Mesendoderm (in vitro differentiated cells): ENCODE measurements at regions not wholly inside any gene's neighbourhood (a gene's known extent, or its start where the extent isn't known, plus 50 kb on each side); places are given as distances from the start of the nearest gene placed in this dataset.
"Not testable (repeated sequence)": the region's sequence is repeated elsewhere in the genome, so short reads cannot be mapped to it uniquely, and the experiment has no call there.

Source experiments
- DNase-seq: peaks from one replicate; pipeline ENCODE4 v3.0.0; 2013
- H2AK5ac ChIP-seq: 2 replicates; pipeline ENCODE4 v1.6.1; 2013; ENCODE audit warnings: low read length, inconsistent platforms
- H2BK120ac ChIP-seq: 2 replicates; pipeline ENCODE4 v1.6.1; 2013; ENCODE audit warnings: low read depth, mild to moderate bottlenecking, low read length, moderate library complexity, mixed read lengths
- H2BK15ac ChIP-seq: replicated peaks from 2 replicates; pipeline ENCODE4 v1.6.1; 2013; ENCODE audit warnings: low read depth, mild to moderate bottlenecking, moderate library complexity
- H2BK5ac ChIP-seq: 2 replicates; pipeline ENCODE4 v1.6.1; 2013; ENCODE audit warnings: low read length, inconsistent platforms
- H3K18ac ChIP-seq: 2 replicates; pipeline ENCODE4 v1.6.1; 2013; ENCODE audit warnings: mild to moderate bottlenecking, low read length, mixed read lengths
- H3K23ac ChIP-seq: one replicate; pipeline ENCODE4 v1.6.1; 2013; ENCODE audit warnings: low read length
- H3K27ac ChIP-seq: 2 replicates; pipeline ENCODE4 v1.5.1; 2013; ENCODE audit warnings: low read depth, mild to moderate bottlenecking, inconsistent platforms, low read length, moderate library complexity
- H3K27me3 ChIP-seq: 2 replicates; pipeline ENCODE4 v1.6.1; 2013; ENCODE audit warnings: low read length, control low read depth, mild to moderate bottlenecking, inconsistent platforms; ENCODE audit not compliant: insufficient read depth, poor library complexity
- H3K36me3 ChIP-seq: 2 replicates; pipeline ENCODE4 v1.6.1; 2013; ENCODE audit warnings: low read length, inconsistent platforms; ENCODE audit not compliant: control insufficient read depth, insufficient read depth
- H3K4ac ChIP-seq: one replicate; pipeline ENCODE4 v1.6.1; 2013; ENCODE audit warnings: low read depth, mild to moderate bottlenecking, low read length, moderate library complexity
- H3K4me1 ChIP-seq: 2 replicates; pipeline ENCODE4 v1.6.1; 2013; ENCODE audit warnings: low read depth, low read length, inconsistent platforms; ENCODE audit not compliant: control insufficient read depth
- H3K4me2 ChIP-seq: 2 replicates; pipeline ENCODE4 v1.6.1; 2013; ENCODE audit warnings: low read length
- H3K4me3 ChIP-seq: 2 replicates; pipeline ENCODE4 v1.5.1; 2013; ENCODE audit warnings: mild to moderate bottlenecking, low read length
- H3K56ac ChIP-seq: one replicate; pipeline ENCODE4 v1.6.1; 2013; ENCODE audit warnings: low read length
- H3K79me1 ChIP-seq: 2 replicates; pipeline ENCODE4 v1.6.1; 2013; ENCODE audit warnings: low read length, inconsistent platforms
- H3K79me2 ChIP-seq: 2 replicates; pipeline ENCODE4 v1.6.1; 2013; ENCODE audit warnings: mild to moderate bottlenecking, low read length; ENCODE audit not compliant: control insufficient read depth, insufficient read depth
- H3K9ac ChIP-seq: 2 replicates; pipeline ENCODE4 v1.6.1; 2013; ENCODE audit warnings: low read length, inconsistent platforms
- H4K5ac ChIP-seq: one replicate; pipeline ENCODE4 v1.6.1; 2013; ENCODE audit warnings: low read length
- H4K8ac ChIP-seq: one replicate; pipeline ENCODE4 v1.6.1; 2013; ENCODE audit warnings: low read depth, mild to moderate bottlenecking, control low read depth, low read length, moderate library complexity
- WGBS: extraction: QIAGEN DNeasy Blood & Tissue Kit; methylation state at CpG from one replicate; pipeline ENCODE4 v1.1.7; 2013; ENCODE audit warnings: low lambda C conversion rate, missing lambda C conversion rate; ENCODE audit not compliant: insufficient coverage; ENCODE audit errors: extremely low coverage; 5-methylcytosine and 5-hydroxymethylcytosine counted together

- H3K79me2 ChIP-seq, result no peaks in the 10 kb centered on the region
- no peaks in the 10 kb centered on the region for H3K79me1 ChIP-seq
- H3K4me1 ChIP-seq, result no peaks in the 10 kb centered on the region
- H3K4me3 ChIP-seq, result no peak overlapping the region
- H2AK5ac ChIP-seq, result no peak overlapping the region
- WGBS, result no CpG with 5 or more reads among the region's 2 CpGs
- no peak overlapping the region for H3K56ac ChIP-seq
- H3K27ac ChIP-seq, result no peak overlapping the region
- no peaks in the 10 kb centered on the region for H3K27me3 ChIP-seq
- H3K18ac ChIP-seq, result no peak overlapping the region
- no peak overlapping the region for H3K9ac ChIP-seq
- no peak for DNase-seq
- no peak overlapping the region for H2BK5ac ChIP-seq
- H3K36me3 ChIP-seq, result no peaks in the 10 kb centered on the region
- no peak overlapping the region for H2BK120ac ChIP-seq
- no peak overlapping the region for H3K4me2 ChIP-seq
- H3K4ac ChIP-seq, result no peak overlapping the region
- no peak overlapping the region for H2BK15ac ChIP-seq
- H4K8ac ChIP-seq, result no peak overlapping the region
- no peak overlapping the region for H3K23ac ChIP-seq
- H4K5ac ChIP-seq, result no peak overlapping the region
These were observed 1417.9 kb downstream of the ADGRL3 start for GRCh38 chr4:62618042-62618441.

GRCh38 chr4:62601737-62602136 lies 1401.6 kb downstream of the ADGRL3 start:
- H3K56ac ChIP-seq, result no peak overlapping the region
- no peaks in the 10 kb centered on the region for H3K27me3 ChIP-seq
- H3K79me1 ChIP-seq, result no peaks in the 10 kb centered on the region
- no peak overlapping the region for H2BK15ac ChIP-seq
- H3K4me3 ChIP-seq, result no peak overlapping the region
- H2BK5ac ChIP-seq, result no peak overlapping the region
- H3K18ac ChIP-seq, result no peak overlapping the region
- H3K79me2 ChIP-seq, result no peaks in the 10 kb centered on the region
- no CpG with 5 or more reads among the region's 1 CpG for WGBS
- no peak overlapping the region for H3K9ac ChIP-seq
- no peak overlapping the region for H3K27ac ChIP-seq
- H3K4ac ChIP-seq, result no peak overlapping the region
- no peak overlapping the region for H2BK120ac ChIP-seq
- no peaks in the 10 kb centered on the region for H3K4me1 ChIP-seq
- H3K23ac ChIP-seq, result no peak overlapping the region
- no peak overlapping the region for H4K5ac ChIP-seq
- no peaks in the 10 kb centered on the region for H3K36me3 ChIP-seq
- no peak for DNase-seq
- no peak overlapping the region for H4K8ac ChIP-seq
- H2AK5ac ChIP-seq, result no peak overlapping the region
- no peak overlapping the region for H3K4me2 ChIP-seq

- H2BK15ac ChIP-seq, H2BK5ac ChIP-seq, H3K79me1 ChIP-seq, H3K79me2 ChIP-seq, H2AK5ac ChIP-seq, H3K23ac ChIP-seq, H4K8ac ChIP-seq, H3K4ac ChIP-seq, H3K4me2 ChIP-seq, H3K56ac ChIP-seq, H3K4me1 ChIP-seq, H2BK120ac ChIP-seq, H4K5ac ChIP-seq, H3K4me3 ChIP-seq, H3K27me3 ChIP-seq, H3K27ac ChIP-seq, H3K18ac ChIP-seq, H3K36me3 ChIP-seq, H3K9ac ChIP-seq: not testable (repeated sequence)
- peak; percentile 21 for DNase-seq
- WGBS, result no CpG with 5 or more reads among the region's 12 CpGs
These were observed 1395.1 kb downstream of the ADGRL3 start for GRCh38 chr4:62595265-62595664.

GRCh38 chr4:62591756-62592155 lies 1391.6 kb downstream of the ADGRL3 start:
- Histone ChIP-seq H3K4ac (no peak overlapping the region), H2BK5ac (no peak overlapping the region), H3K27ac (no peak overlapping the region), H3K4me2 (no peak overlapping the region), H2BK120ac (no peak overlapping the region), H4K5ac (no peak overlapping the region), H3K9ac (no peak overlapping the region), H2BK15ac (no peak overlapping the region), H3K56ac (no peak overlapping the region), H2AK5ac (no peak overlapping the region), H3K27me3 (no peaks in the 10 kb centered on the region), H3K4me1 (no peaks in the 10 kb centered on the region), H3K18ac (no peak overlapping the region), H4K8ac (no peak overlapping the region), H3K79me1 (no peaks in the 10 kb centered on the region), H3K79me2 (no peaks in the 10 kb centered on the region), H3K23ac (no peak overlapping the region), H3K4me3 (no peak overlapping the region), H3K36me3 (no peaks in the 10 kb centered on the region)
- WGBS, result 100% methylated on average over 1 of the region's 2 CpGs
- DNase-seq, result no peak

GRCh38 chr4:62588671-62589070 lies 1388.5 kb downstream of the ADGRL3 start:
- Histone ChIP-seq H3K79me2 (no peaks in the 10 kb centered on the region), H3K4me1 (no peaks in the 10 kb centered on the region), H2BK120ac (no peak overlapping the region), H3K23ac (no peak overlapping the region), H3K18ac (no peak overlapping the region), H3K79me1 (no peaks in the 10 kb centered on the region), H4K8ac (no peak overlapping the region), H3K36me3 (no peaks in the 10 kb centered on the region), H3K9ac (no peak overlapping the region), H3K27ac (no peak overlapping the region), H3K4me3 (no peak overlapping the region), H4K5ac (no peak overlapping the region), H3K4ac (no peak overlapping the region), H3K27me3 (no peaks in the 10 kb centered on the region), H2BK5ac (no peak overlapping the region), H2AK5ac (no peak overlapping the region), H3K56ac (no peak overlapping the region), H3K4me2 (no peak overlapping the region), H2BK15ac (no peak overlapping the region)
- no peak for DNase-seq
- no CpG with 5 or more reads among the region's 1 CpG for WGBS

GRCh38 chr4:62571494-62571893 lies 1371.4 kb downstream of the ADGRL3 start:
- no CpG with 5 or more reads among the region's 4 CpGs for WGBS

More at GRCh38 chr4:62571494-62571893, 1371.4 kb downstream of the ADGRL3 start:
- Histone ChIP-seq H2BK15ac (no peak overlapping the region), H3K9ac (no peak overlapping the region), H3K79me1 (no peaks in the 10 kb centered on the region), H3K4ac (no peak overlapping the region), H2BK120ac (no peak overlapping the region), H2BK5ac (no peak overlapping the region), H3K23ac (no peak overlapping the region), H3K36me3 (no peaks in the 10 kb centered on the region), H3K79me2 (no peaks in the 10 kb centered on the region), H3K4me2 (no peak overlapping the region), H2AK5ac (no peak overlapping the region), H4K5ac (no peak overlapping the region), H3K4me3 (no peak overlapping the region), H3K18ac (no peak overlapping the region), H4K8ac (no peak overlapping the region), H3K4me1 (no peaks in the 10 kb centered on the region), H3K27me3 (no peaks in the 10 kb centered on the region), H3K56ac (no peak overlapping the region), H3K27ac (no peak overlapping the region)
- DNase-seq, result no peak
